ENCODE measurements at regions not wholly inside any gene's neighbourhood (a gene's known extent, or its start where the extent isn't known, plus 50 kb on each side); places are given as distances from the start of the nearest gene placed in this dataset.
A peak's percentile ranks its signal among the peaks of the same experiment; 100 is the strongest.
"Not testable (repeated sequence)": the region's sequence is repeated elsewhere in the genome, so short reads cannot be mapped to it uniquely, and the experiment has no call there.

DNA sequence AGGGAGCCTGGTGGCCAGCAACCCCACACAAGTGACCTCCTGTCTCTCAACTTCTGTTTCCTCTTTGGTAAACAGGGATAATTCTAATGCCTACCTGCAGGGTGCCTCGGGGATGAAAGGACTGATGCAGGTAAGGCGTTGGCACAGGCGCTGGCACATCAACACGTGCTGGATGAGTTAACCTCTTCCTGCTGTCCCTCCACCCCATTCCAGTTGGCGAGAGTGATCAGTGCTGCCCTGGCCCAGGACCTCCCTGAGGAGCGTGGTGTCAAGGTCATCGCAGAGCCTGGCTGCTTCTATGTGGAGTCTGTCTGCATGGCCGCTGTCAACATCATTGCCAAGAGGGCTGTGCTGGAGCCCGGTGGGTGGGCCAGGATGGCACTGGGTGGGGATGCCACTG is 69.1 kb upstream of the TINAGL1 start:
- no peak for TF ChIP-seq ZNF274 (IDR thresholded peaks at IDR 0.05; ENCODE audit: low read depth, low read length)
- H3K4me3 ChIP-seq (ENCODE audit: low read length) = peak overlapping the region; percentile 62; the same call in 1 of the 2 replicates

DNA sequence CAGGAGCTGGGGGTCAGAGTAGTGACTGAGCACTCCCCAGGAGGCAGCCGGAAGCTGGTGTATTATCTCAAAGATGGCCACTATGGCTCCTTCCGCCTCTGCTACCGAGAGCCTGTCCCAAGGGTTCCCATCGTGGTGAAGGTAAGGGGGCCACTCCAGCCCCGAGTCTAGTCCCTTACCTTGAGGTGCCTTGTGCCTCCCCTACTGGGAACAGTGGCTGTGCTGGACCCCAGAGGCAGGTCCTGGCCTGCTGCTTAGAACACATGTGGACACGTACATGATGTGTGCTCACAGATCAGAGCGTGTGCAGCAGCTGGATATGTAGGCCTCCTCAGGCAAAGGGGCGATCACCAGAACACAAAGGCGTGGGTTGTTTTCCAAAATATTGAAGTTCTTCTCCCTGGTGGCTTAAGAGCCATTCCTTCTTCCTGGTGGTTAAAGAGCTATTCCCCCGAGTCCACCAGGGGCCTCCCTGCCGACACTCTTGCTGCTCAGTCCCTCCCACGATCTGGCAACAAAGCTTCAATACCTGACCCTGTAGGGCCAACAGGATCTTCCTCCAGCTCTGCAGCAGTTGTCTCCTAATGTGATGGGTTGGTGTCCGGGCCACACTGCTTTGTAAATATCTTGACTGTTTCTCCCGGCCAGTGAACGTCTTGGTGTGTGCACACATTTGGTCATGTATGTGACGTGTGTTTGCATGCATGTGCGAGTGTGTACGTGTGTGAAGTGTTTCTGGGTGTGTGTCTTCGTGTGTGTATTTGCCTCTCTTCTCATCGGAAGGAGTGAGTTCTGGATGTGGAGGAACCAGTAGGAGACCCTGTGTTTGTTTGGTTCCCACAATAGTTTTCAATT is 68.4 kb upstream of the TINAGL1 start:
- H3K4me3 ChIP-seq (ENCODE audit: low read length) = peak overlapping the region; percentile 62; the same call in 1 of the 2 replicates
- no peak for TF ChIP-seq ZNF274 (IDR thresholded peaks at IDR 0.05; ENCODE audit: low read depth, low read length)

DNA sequence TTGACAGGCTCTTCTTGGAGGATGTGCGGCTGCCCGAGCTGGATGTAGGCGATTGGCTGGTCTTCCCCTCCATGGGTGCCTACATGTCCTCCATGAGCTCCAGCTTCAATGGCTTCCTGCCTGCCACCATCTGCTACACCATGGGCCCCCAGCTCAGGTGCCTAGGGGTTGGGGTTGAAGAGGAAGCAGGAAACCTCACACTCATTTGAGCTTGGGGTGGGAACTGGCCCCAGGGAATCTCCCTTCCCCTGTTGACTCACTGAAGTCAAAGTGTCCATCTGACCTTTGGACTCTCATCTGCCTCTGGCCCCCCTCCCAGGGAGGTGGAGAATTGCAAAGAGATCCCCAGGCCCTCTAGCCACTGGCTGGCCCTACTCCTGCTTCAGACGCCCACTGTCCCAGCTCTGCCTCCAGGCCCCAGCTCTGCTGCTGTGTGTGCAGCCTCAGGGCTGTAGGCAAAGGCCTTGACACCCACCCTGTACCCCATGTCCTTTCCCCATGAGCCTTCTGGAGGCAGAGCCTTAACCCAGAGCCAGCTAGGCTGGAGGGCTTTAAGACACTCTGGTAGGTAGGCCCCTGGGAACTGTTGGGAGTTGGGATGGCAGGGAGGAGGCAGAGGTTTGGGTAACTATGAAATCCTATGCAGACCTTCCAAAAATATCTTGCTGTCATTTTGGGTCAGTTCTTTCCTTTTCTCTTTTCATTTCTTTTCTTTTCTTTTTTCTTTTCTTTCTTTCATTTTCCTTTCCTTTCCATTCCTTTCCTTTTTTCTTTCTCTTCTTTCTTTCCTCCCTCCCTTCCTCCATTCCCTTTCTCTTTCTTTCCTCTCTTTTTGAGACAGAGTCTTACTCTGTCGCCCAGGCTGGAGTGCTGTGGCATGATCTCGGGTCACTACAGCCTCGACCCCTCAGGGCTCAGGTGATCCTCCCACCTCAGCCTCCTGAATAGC is 66.9 kb upstream of the TINAGL1 start:
- H3K4me3 ChIP-seq (ENCODE audit: low read length) = no peak overlapping the region; the same call in 1 of the 2 replicates
- TF ChIP-seq ZNF274 (IDR thresholded peaks at IDR 0.05; ENCODE audit: low read depth, low read length) = no peak

GRCh38 chr1:31510304-31510703 is 66.0 kb upstream of the TINAGL1 start:
- TF ChIP-seq ZNF274 (IDR thresholded peaks at IDR 0.05; ENCODE audit: low read depth, low read length) = no peak
- no peak overlapping the region for H3K4me3 ChIP-seq (ENCODE audit: low read length)

DNA sequence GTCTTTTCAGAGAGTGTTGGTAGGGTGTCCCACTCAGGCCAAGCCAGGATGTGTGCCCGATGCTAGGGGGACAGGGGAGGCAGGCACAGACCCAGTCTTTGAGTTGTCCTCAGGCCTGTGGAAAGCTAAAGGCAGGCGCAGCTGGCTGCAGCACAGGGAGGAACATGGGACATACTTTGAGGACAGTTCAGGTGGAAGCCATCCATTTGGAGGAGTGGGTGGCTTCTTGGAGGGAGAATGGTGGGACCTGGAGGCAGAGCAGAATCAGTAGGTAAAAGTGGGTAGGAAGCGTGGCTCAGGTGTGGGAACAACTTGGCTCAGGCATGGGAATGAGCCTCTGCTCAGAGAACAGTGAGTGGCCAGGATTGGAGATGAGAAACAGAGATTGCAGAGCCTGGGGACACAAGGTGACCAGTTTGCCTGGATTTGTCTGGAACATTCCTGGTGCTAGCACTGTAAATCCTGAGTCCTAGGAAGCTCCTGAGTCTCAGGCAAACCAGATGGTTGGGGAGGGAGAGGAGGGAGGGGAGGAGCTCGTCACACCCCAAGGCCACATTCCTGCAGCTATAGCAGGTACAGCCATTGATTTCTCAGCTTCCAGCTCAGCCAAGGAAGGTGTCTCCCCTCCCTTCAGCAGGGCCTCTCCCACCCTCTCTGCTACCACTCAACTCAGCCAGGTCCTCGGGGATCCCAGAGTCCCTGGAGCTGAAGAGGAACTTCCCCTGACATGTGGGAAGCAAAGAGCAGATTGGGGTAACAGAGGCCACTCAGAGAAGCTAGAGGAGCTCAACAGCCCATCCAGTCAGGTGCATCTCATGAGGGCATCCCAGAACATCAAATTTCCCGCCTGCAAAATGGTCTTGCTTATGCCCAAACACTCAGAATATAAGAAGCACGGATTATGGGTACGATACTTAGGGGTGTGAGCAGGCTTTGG is 65.2 kb upstream of the TINAGL1 start:
- no peak overlapping the region for H3K4me3 ChIP-seq (ENCODE audit: low read length)
- no peak for TF ChIP-seq ZNF274 (IDR thresholded peaks at IDR 0.05; ENCODE audit: low read depth, low read length)

GRCh38 chr1:31511848-31512615 is 64.3 kb upstream of the TINAGL1 start:
- no peak overlapping the region for H3K4me3 ChIP-seq (ENCODE audit: low read length)
- TF ChIP-seq ZNF274 (IDR thresholded peaks at IDR 0.05; ENCODE audit: low read depth, low read length) = no peak

- TF ChIP-seq ZNF274 (IDR thresholded peaks at IDR 0.05; ENCODE audit: low read depth, low read length) = no peak
- no peak overlapping the region for H3K4me3 ChIP-seq (ENCODE audit: low read length)
Measured at GRCh38 chr1:31514117-31514516, 62.2 kb upstream of the TINAGL1 start.

- no peak for TF ChIP-seq ZNF274 (IDR thresholded peaks at IDR 0.05; ENCODE audit: low read depth, low read length)
- H3K4me3 ChIP-seq (ENCODE audit: low read length) = no peak overlapping the region
Measured at GRCh38 chr1:31515056-31515775, 61.1 kb upstream of the TINAGL1 start.

DNA sequence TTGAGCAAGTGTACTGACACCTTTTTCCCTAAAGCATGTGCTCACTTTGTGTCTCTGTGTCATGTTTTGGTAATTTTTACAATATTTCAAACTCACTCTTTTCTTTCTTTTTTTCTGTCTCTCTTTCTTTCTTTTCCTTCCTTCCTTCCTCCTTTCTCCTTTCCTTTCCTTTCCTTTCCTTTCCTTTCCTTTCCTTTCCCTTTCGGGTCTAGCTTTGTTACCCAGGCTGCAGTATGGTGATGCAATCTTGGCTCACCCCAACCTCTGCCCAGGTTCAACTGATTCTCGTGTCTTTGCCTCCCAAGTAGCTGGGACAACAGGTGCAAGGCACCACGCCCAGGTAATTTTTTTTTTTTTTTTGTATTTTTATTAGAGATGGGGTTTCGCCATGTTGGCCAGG is 60.4 kb upstream of the TINAGL1 start:
- H3K4me3 ChIP-seq (ENCODE audit: low read length) = no peak overlapping the region

DNA sequence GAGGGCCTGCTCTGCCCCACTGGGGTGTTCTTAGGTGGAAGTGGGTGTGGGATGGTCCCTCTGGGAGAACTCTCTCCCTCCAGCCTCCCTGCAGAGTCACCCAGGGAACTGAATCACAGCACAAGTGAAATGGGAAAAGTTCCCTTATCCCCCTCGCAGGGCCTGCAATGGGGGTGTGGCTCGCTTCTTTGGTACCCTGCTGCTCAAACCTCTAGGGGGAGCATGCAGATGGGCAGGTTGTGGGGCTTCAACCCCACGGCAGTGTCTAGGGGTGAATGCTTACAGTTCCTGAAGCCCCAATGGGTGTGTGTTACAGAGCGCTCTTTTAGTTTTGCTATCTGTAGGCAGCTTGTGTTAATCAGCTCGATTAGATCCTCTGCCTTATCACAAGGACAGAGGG is 59.0 kb upstream of the TINAGL1 start:
- no peak overlapping the region for H3K4me3 ChIP-seq (ENCODE audit: low read length)
- TF ChIP-seq ZNF274 (IDR thresholded peaks at IDR 0.05; ENCODE audit: low read depth, low read length) = no peak

More for the DNA sequence above, 60.4 kb upstream of the TINAGL1 start:
- no peak for TF ChIP-seq ZNF274 (IDR thresholded peaks at IDR 0.05; ENCODE audit: low read depth, low read length)

- not testable (repeated sequence) for H3K4me3 ChIP-seq (ENCODE audit: low read length)
Measured at GRCh38 chr1:31517986-31518385, 58.3 kb upstream of the TINAGL1 start.

DNA sequence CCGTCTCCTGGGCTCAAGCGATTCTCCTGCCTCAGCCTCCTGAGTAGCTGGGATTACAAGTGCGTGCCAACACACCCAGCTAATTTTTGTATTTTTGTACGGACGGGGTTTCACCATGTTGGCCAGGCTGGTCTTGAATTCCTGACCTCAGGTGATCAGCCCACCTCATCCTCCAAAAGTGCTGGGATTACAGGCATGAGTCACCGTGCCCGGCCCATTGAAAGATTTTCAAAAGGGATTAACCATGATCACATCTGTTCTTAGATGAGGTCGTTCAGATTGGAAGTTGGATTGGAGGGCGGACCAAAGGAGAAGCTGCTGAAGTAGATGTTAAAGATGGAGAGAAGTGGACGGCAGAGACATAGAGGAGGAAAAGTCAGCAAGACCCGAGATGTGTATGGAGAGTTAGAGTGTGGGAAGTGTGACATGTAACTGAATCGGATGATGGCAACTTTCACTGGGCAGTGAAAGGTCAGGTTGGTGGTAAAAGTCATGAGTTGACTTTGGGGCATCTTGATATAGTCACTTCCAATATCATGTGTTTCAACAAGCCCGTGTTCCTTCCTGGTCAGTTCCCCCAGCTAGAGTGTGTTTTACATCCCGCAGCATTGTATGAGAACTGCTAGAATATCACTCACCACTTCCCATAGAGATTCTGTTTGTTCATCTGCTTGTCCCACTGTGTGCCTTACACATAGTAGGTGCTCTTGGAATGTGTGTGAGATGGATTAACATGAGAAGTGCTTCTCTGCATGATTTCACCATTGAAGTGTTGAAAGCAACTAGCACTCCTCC is 54.4 kb upstream of the TINAGL1 start:
- H3K4me3 ChIP-seq (ENCODE audit: low read length) = no peak overlapping the region
- TF ChIP-seq ZNF274 (IDR thresholded peaks at IDR 0.05; ENCODE audit: low read depth, low read length) = no peak
